ENCODE measurements at regions not wholly inside any gene's neighbourhood (a gene's known extent, or its start where the extent isn't known, plus 50 kb on each side); places are given as distances from the start of the nearest gene placed in this dataset.

DNA sequence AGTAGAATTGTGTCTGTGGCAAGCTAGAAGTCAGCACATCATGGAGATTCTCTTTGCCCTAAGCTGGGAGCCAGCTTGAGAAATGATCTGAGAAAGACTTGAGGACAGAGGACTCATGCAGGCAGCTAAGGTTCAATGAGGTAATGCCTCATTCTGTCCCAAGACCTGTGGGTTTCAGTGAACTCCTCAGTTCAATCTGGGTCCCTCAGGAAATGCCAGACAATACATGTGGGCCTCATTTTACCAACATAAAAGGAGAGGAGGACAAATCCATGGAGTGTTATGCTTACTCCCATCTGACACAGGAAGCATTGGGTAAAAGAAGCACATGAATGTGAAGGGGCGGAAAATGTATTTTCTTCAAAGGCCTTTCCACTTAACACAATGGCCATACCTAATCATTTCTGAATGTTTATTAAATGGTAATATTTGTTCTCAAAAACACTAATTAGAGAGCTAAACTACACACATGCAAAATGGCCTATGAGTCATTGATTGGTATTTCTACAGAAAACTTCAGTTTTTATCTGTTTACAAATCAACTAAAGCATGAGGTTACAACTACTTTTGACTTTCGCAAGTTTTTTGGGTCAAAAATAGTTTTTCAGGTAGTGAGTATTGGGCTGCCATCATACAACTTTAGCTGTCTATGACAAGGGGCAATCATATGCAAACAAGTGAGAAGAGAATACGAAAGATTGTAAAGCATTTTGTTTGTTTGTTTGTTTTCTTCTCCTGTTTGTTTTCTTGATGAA is 205.3 kb downstream of the CHRM2 start:
- no peaks in the 10 kb centered on the region for H4K20me1 ChIP-seq (ENCODE audit: insufficient read depth, low read length)
- H3K4me3 ChIP-seq (ENCODE audit: low read length): no peak overlapping the region
- H3K4me2 ChIP-seq (ENCODE audit: low read depth, low read length): no peak overlapping the region
- TF ChIP-seq EZH2phosphoT487 (IDR thresholded peaks at IDR 0.05; ENCODE audit: low read length): no peak
- TF ChIP-seq, protein P1, sequence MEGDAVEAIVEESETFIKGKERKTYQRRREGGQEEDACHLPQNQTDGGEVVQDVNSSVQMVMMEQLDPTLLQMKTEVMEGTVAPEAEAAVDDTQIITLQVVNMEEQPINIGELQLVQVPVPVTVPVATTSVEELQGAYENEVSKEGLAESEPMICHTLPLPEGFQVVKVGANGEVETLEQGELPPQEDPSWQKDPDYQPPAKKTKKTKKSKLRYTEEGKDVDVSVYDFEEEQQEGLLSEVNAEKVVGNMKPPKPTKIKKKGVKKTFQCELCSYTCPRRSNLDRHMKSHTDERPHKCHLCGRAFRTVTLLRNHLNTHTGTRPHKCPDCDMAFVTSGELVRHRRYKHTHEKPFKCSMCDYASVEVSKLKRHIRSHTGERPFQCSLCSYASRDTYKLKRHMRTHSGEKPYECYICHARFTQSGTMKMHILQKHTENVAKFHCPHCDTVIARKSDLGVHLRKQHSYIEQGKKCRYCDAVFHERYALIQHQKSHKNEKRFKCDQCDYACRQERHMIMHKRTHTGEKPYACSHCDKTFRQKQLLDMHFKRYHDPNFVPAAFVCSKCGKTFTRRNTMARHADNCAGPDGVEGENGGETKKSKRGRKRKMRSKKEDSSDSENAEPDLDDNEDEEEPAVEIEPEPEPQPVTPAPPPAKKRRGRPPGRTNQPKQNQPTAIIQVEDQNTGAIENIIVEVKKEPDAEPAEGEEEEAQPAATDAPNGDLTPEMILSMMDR (IDR thresholded peaks at IDR 0.05; ENCODE audit: low read length): no peak
- TF ChIP-seq EZH2 (optimal IDR thresholded peaks at IDR 0.05; ENCODE audit: low read depth, low read length): no peak
- no peaks in the 10 kb centered on the region for H3K36me3 ChIP-seq (replicated peaks; ENCODE audit: insufficient read depth, low read length)
- no peaks in the 10 kb centered on the region for H3K9me2 ChIP-seq (replicated peaks; ENCODE audit: insufficient read depth, low read length)
- H3K9me3 ChIP-seq (replicated peaks; ENCODE audit: insufficient read depth, low read length): no peaks in the 10 kb centered on the region
- no peaks in the 10 kb centered on the region for H3K79me2 ChIP-seq (ENCODE audit: low read length)
- no peaks in the 10 kb centered on the region for H3K4me1 ChIP-seq (ENCODE audit: low read length)
- no peak for DNase-seq
- H3K9ac ChIP-seq (ENCODE audit: low read length): no peak overlapping the region
- no peak overlapping the region for H2AFZ ChIP-seq (ENCODE audit: low read length)
- no peaks in the 10 kb centered on the region for H3F3A ChIP-seq (ENCODE audit: insufficient read depth, low read length)
- no peaks in the 10 kb centered on the region for H3K27me3 ChIP-seq (replicated peaks; ENCODE audit: insufficient read depth, low read length)
- no peak overlapping the region for H3K27ac ChIP-seq (ENCODE audit: low read length)

Data from MM.1S (cell line).